Stimulated activated CD4-positive, alpha-beta T cell treated with anti-CD3 and anti-CD28 coated beads, Interleukin-2, amount 100 ng/mL, for 24 hours (primary cell): ENCODE measurements at regions not wholly inside any gene's neighbourhood (a gene's known extent, or its start where the extent isn't known, plus 50 kb on each side); places are given as distances from the start of the nearest gene placed in this dataset.
"Not testable (repeated sequence)": the region's sequence is repeated elsewhere in the genome, so short reads cannot be mapped to it uniquely, and the experiment has no call there.

ENCODE experiments used
- DNase-seq, 2 donors: peaks; one replicate each; pipeline ENCODE4 v3.0.0-alpha.2; 2020

- no peak for DNase-seq
Observed at GRCh38 chr5:72586788-72587530, 79.7 kb upstream of the ZNF366 start.

GRCh38 chr5:72584466-72584865, 77.3 kb upstream of the ZNF366 start:
- no peak for DNase-seq

GRCh38 chr5:72579290-72579689, 72.1 kb upstream of the ZNF366 start:
- not testable (repeated sequence) for DNase-seq

- no peak for DNase-seq
Observed at GRCh38 chr5:72572236-72572765, 65.1 kb upstream of the ZNF366 start.

GRCh38 chr5:72569408-72569944, 62.3 kb upstream of the ZNF366 start:
- DNase-seq, result no peak

- no peak for DNase-seq
Observed at GRCh38 chr5:72566746-72567145, 59.5 kb upstream of the ZNF366 start.

GRCh38 chr5:72565513-72566289, 58.5 kb upstream of the ZNF366 start:
- DNase-seq, result no peak

GRCh38 chr5:72562717-72563116, 55.5 kb upstream of the ZNF366 start:
- DNase-seq, result no peak

- no peak for DNase-seq
Observed at GRCh38 chr5:72561148-72561972, 54.1 kb upstream of the ZNF366 start.

- no peak for DNase-seq
Observed at GRCh38 chr5:72559866-72560766, 52.9 kb upstream of the ZNF366 start.

- DNase-seq, result no peak
Observed at GRCh38 chr5:72558383-72558782, 51.2 kb upstream of the ZNF366 start.

GRCh38 chr5:72558046-72558336, 50.8 kb upstream of the ZNF366 start:
- DNase-seq, result no peak

GRCh38 chr5:72557167-72558045, 50.2 kb upstream of the ZNF366 start:
- DNase-seq, result peak in 1 of 2 donors; percentile 5
